Hepatocyte (in vitro differentiated cells): ENCODE measurements at regions not wholly inside any gene's neighbourhood (a gene's known extent, or its start where the extent isn't known, plus 50 kb on each side); places are given as distances from the start of the nearest gene placed in this dataset.

ENCODE experiments used
- CTCF ChIP-seq: fragments of 200-600 bp; sonication (generic); IDR thresholded peaks from 2 replicates; pipeline ENCODE4 v1.5.1; 2016; ENCODE audit warnings: antibody characterized with exemption, mild to moderate bottlenecking; ENCODE audit not compliant: poor library complexity
- EZH2 ChIP-seq: fragments of 200-600 bp; sonication (generic); IDR thresholded peaks from 2 replicates; pipeline ENCODE4 v1.6.1; 2016; ENCODE audit warnings: antibody characterized with exemption, mild to moderate bottlenecking, borderline replicate concordance

GRCh38 chr5:125467222-125467621 lies 720.8 kb upstream of the ZNF608 start:
- TF ChIP-seq CTCF (no peak), EZH2 (no peak)
